ENCODE measurements at regions not wholly inside any gene's neighbourhood (a gene's known extent, or its start where the extent isn't known, plus 50 kb on each side); places are given as distances from the start of the nearest gene placed in this dataset.

DNA sequence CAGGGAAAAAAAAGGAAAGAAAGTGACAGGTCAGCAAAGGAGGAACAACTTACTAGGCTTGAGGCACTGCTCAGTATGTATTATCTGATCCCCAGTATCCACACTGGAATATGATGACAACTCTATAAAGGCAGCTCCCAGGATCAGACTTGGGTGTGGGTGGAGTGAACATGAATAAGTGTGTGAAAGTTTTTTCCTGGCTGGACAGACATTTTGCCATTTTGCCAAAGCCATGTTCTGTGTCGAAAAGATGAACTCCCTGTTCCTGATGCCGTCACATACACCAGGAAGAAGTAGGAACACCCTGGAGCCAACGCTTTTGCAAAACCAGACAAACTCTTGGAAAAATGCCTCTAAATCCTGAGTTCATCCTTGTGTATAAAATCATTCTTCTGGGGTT, 143.2 kb upstream of the MEOX2 start:
- H3K9me3 ChIP-seq (ENCODE audit: severe bottlenecking) = no peaks in the 10 kb centered on the region
- no peak overlapping the region for H3K4me3 ChIP-seq (ENCODE audit: low read depth, low read length)
- TF ChIP-seq, protein P1, sequence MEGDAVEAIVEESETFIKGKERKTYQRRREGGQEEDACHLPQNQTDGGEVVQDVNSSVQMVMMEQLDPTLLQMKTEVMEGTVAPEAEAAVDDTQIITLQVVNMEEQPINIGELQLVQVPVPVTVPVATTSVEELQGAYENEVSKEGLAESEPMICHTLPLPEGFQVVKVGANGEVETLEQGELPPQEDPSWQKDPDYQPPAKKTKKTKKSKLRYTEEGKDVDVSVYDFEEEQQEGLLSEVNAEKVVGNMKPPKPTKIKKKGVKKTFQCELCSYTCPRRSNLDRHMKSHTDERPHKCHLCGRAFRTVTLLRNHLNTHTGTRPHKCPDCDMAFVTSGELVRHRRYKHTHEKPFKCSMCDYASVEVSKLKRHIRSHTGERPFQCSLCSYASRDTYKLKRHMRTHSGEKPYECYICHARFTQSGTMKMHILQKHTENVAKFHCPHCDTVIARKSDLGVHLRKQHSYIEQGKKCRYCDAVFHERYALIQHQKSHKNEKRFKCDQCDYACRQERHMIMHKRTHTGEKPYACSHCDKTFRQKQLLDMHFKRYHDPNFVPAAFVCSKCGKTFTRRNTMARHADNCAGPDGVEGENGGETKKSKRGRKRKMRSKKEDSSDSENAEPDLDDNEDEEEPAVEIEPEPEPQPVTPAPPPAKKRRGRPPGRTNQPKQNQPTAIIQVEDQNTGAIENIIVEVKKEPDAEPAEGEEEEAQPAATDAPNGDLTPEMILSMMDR (IDR thresholded peaks at IDR 0.05; ENCODE audit: low read depth, low read length) = no peak
- H3K27me3 ChIP-seq (ENCODE audit: insufficient read depth, low read depth, severe bottlenecking) = no peaks in the 10 kb centered on the region
- no peak overlapping the region for H3K27ac ChIP-seq
- no peaks in the 10 kb centered on the region for H3K36me3 ChIP-seq
- DNase-seq = no peak

GRCh38 chr7:15828881-15829280, 142.4 kb upstream of the MEOX2 start:
- DNase-seq = no peak
- H3K36me3 ChIP-seq = no peaks in the 10 kb centered on the region
- H3K27me3 ChIP-seq (ENCODE audit: insufficient read depth, low read depth, severe bottlenecking) = no peaks in the 10 kb centered on the region
- H3K27ac ChIP-seq = no peak overlapping the region
- H3K4me3 ChIP-seq (ENCODE audit: low read depth, low read length) = no peak overlapping the region
- TF ChIP-seq, protein P1 (IDR thresholded peaks at IDR 0.05; ENCODE audit: low read depth, low read length) = no peak
- no peaks in the 10 kb centered on the region for H3K9me3 ChIP-seq (ENCODE audit: severe bottlenecking)

GRCh38 chr7:15821484-15822427, 135.3 kb upstream of the MEOX2 start:
- Histone ChIP-seq H3K4me3 (ENCODE audit: low read depth, low read length) (no peak overlapping the region), H3K9me3 (ENCODE audit: severe bottlenecking) (no peaks in the 10 kb centered on the region), H3K36me3 (no peaks in the 10 kb centered on the region), H3K27ac (no peak overlapping the region), H3K27me3 (ENCODE audit: insufficient read depth, low read depth, severe bottlenecking) (no peaks in the 10 kb centered on the region)
- DNase-seq = no peak
- TF ChIP-seq, protein P1 (IDR thresholded peaks at IDR 0.05; ENCODE audit: low read depth, low read length) = no peak

GRCh38 chr7:15820319-15820718, 133.8 kb upstream of the MEOX2 start:
- H3K36me3 ChIP-seq = no peaks in the 10 kb centered on the region
- no peak overlapping the region for H3K4me3 ChIP-seq (ENCODE audit: low read depth, low read length)
- TF ChIP-seq, protein P1 (IDR thresholded peaks at IDR 0.05; ENCODE audit: low read depth, low read length) = no peak
- H3K27me3 ChIP-seq (ENCODE audit: insufficient read depth, low read depth, severe bottlenecking) = no peaks in the 10 kb centered on the region
- DNase-seq = no peak
- no peaks in the 10 kb centered on the region for H3K9me3 ChIP-seq (ENCODE audit: severe bottlenecking)
- no peak overlapping the region for H3K27ac ChIP-seq

- Histone ChIP-seq H3K4me3 (ENCODE audit: low read depth, low read length) (no peak overlapping the region), H3K27me3 (ENCODE audit: insufficient read depth, low read depth, severe bottlenecking) (no peaks in the 10 kb centered on the region), H3K36me3 (no peaks in the 10 kb centered on the region), H3K9me3 (ENCODE audit: severe bottlenecking) (no peaks in the 10 kb centered on the region), H3K27ac (no peak overlapping the region)
- DNase-seq = no peak
- TF ChIP-seq, protein P1 (IDR thresholded peaks at IDR 0.05; ENCODE audit: low read depth, low read length) = no peak
Measured at GRCh38 chr7:15816835-15817426, 130.4 kb upstream of the MEOX2 start.

Data from WERI-Rb-1 (cell line).